ENCODE measurements at regions not wholly inside any gene's neighbourhood (a gene's known extent, or its start where the extent isn't known, plus 50 kb on each side); places are given as distances from the start of the nearest gene placed in this dataset.

DNA sequence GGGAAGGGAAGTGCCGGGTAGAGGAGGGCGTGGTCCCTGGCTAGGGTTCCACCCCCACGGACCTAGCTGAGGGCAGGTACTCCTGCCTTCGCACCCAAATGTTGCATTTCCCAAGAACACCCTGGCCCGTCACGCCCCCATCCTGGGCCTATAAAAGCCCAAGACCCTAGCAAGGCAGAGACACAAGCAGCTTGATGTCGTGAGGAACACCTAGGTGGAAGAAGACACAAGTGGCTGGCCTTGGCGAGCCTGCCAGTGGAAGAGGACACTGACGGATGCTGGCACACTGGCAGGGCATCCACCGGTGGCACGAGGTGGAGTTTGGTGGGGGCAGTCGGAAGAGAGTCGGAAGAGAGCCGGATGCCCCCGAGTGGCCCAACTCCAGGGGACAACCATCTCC, 244.8 kb upstream of the CTSO start:
- TF ChIP-seq, protein P1, sequence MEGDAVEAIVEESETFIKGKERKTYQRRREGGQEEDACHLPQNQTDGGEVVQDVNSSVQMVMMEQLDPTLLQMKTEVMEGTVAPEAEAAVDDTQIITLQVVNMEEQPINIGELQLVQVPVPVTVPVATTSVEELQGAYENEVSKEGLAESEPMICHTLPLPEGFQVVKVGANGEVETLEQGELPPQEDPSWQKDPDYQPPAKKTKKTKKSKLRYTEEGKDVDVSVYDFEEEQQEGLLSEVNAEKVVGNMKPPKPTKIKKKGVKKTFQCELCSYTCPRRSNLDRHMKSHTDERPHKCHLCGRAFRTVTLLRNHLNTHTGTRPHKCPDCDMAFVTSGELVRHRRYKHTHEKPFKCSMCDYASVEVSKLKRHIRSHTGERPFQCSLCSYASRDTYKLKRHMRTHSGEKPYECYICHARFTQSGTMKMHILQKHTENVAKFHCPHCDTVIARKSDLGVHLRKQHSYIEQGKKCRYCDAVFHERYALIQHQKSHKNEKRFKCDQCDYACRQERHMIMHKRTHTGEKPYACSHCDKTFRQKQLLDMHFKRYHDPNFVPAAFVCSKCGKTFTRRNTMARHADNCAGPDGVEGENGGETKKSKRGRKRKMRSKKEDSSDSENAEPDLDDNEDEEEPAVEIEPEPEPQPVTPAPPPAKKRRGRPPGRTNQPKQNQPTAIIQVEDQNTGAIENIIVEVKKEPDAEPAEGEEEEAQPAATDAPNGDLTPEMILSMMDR (conservative IDR thresholded peaks at IDR 0.05; ENCODE audit: low read depth, low read length), result no peak
- TF ChIP-seq MAZ (IDR thresholded peaks at IDR 0.05; ENCODE audit: borderline replicate concordance, low read depth, low read length) (no peak), POLR2A (IDR thresholded peaks at IDR 0.05; ENCODE audit: low read depth, low read length) (no peak), RAD21 (IDR thresholded peaks at IDR 0.05; ENCODE audit: low read length) (no peak), SMC3 (IDR thresholded peaks at IDR 0.05; ENCODE audit: low read depth, low read length) (no peak), BHLHE40 (IDR thresholded peaks at IDR 0.05; ENCODE audit: low read depth, low read length) (no peak)
- TF ChIP-seq, protein P2, sequence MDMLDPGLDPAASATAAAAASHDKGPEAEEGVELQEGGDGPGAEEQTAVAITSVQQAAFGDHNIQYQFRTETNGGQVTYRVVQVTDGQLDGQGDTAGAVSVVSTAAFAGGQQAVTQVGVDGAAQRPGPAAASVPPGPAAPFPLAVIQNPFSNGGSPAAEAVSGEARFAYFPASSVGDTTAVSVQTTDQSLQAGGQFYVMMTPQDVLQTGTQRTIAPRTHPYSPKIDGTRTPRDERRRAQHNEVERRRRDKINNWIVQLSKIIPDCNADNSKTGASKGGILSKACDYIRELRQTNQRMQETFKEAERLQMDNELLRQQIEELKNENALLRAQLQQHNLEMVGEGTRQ (IDR thresholded peaks at IDR 0.05; ENCODE audit: low read depth, low read length), result no peak
